DND-41 (cell line): ENCODE measurements at regions not wholly inside any gene's neighbourhood (a gene's known extent, or its start where the extent isn't known, plus 50 kb on each side); places are given as distances from the start of the nearest gene placed in this dataset.

ENCODE experiments used
- ATAC-seq: fragments of 200-7000 bp; cut with Tn5 transposase; 3 replicates; pipeline ENCODE4 v1.9.1; 2021; ENCODE audit warnings: low read depth; ENCODE audit not compliant: insufficient read depth
- DNase-seq: peaks from one replicate; pipeline ENCODE4 v3.0.0-alpha.2; 2020
- H2AFZ ChIP-seq: 2 replicates; pipeline ENCODE4 v1.6.0; 2012; ENCODE audit warnings: low read depth, low read length
- H3K27ac ChIP-seq: 2 replicates; pipeline ENCODE4 v1.5.1; 2012; ENCODE audit warnings: low read length, inconsistent platforms
- H3K27me3 ChIP-seq: fragments of 200-600 bp; sonication (generic); 2 replicates; pipeline ENCODE4 v1.6.0; 2012; ENCODE audit warnings: low read length, mild to moderate bottlenecking, inconsistent platforms; ENCODE audit not compliant: insufficient read depth, poor library complexity
- H3K36me3 ChIP-seq: 2 replicates; pipeline ENCODE4 v1.5.1; 2012; ENCODE audit warnings: low read length, inconsistent platforms; ENCODE audit not compliant: insufficient read depth
- H3K4me1 ChIP-seq: 2 replicates; pipeline ENCODE4 v1.5.1; 2012; ENCODE audit warnings: mild to moderate bottlenecking, low read length; ENCODE audit not compliant: insufficient read depth
- H3K4me2 ChIP-seq: 2 replicates; pipeline ENCODE4 v1.6.0; 2012; ENCODE audit warnings: mild to moderate bottlenecking, moderate library complexity, low read length, inconsistent platforms; ENCODE audit not compliant: insufficient read depth
- H3K4me3 ChIP-seq, 2 experiments: fragments of 200-600 bp in 1 of 2; shearing (Covaris generic) in 1 of 2; 2 replicates each; pipeline ENCODE4 v1.5.1; 2012 to 2016; ENCODE audit warnings: inconsistent platforms in 2 of 2, low read length in 2 of 2, mild to moderate bottlenecking in 2 of 2, low read depth in 1 of 2, moderate library complexity in 1 of 2
- H3K79me2 ChIP-seq: 2 replicates; pipeline ENCODE4 v1.6.0; 2012; ENCODE audit warnings: low read length, inconsistent platforms; ENCODE audit not compliant: insufficient read depth
- H3K9ac ChIP-seq: 2 replicates; pipeline ENCODE4 v1.6.0; 2012; ENCODE audit warnings: low read depth, mild to moderate bottlenecking, inconsistent platforms, low read length, moderate library complexity
- H3K9me3 ChIP-seq: 2 replicates; pipeline ENCODE4 v1.5.1; 2012; ENCODE audit warnings: low read length, moderate library complexity, mild to moderate bottlenecking, inconsistent platforms; ENCODE audit not compliant: insufficient read depth, severe bottlenecking
- H4K20me1 ChIP-seq: 2 replicates; pipeline ENCODE4 v1.6.0; 2012; ENCODE audit warnings: low read length; ENCODE audit not compliant: insufficient read depth
- EZH2 ChIP-seq: IDR thresholded peaks from 3 replicates; pipeline ENCODE4 v1.6.1; 2012; ENCODE audit warnings: borderline replicate concordance, low read depth, mild to moderate bottlenecking, moderate library complexity, low read length, inconsistent platforms; ENCODE audit not compliant: severe bottlenecking
- TF ChIP-seq, protein P1 (sequence below): IDR thresholded peaks from 2 replicates; pipeline ENCODE4 v1.5.1; 2012; ENCODE audit warnings: borderline replicate concordance, low read length, moderate library complexity, mild to moderate bottlenecking; ENCODE audit not compliant: poor library complexity, severe bottlenecking; ENCODE audit errors: extremely low read depth

- Histone ChIP-seq H4K20me1 (no peaks in the 10 kb centered on the region), H3K4me2 (no peak overlapping the region), H3K36me3 (no peaks in the 10 kb centered on the region), H3K27me3 (peaks cover 7% of the 10 kb centered on the region), H3K27ac (no peak overlapping the region), H3K79me2 (no peaks in the 10 kb centered on the region), H3K4me3 (no peak overlapping the region), H3K9me3 (no peaks in the 10 kb centered on the region), H3K4me1 (no peaks in the 10 kb centered on the region), H2AFZ (no peak overlapping the region), H3K9ac (no peak overlapping the region)
- ATAC-seq (no peak), DNase-seq (no peak)
- TF ChIP-seq, protein P1, sequence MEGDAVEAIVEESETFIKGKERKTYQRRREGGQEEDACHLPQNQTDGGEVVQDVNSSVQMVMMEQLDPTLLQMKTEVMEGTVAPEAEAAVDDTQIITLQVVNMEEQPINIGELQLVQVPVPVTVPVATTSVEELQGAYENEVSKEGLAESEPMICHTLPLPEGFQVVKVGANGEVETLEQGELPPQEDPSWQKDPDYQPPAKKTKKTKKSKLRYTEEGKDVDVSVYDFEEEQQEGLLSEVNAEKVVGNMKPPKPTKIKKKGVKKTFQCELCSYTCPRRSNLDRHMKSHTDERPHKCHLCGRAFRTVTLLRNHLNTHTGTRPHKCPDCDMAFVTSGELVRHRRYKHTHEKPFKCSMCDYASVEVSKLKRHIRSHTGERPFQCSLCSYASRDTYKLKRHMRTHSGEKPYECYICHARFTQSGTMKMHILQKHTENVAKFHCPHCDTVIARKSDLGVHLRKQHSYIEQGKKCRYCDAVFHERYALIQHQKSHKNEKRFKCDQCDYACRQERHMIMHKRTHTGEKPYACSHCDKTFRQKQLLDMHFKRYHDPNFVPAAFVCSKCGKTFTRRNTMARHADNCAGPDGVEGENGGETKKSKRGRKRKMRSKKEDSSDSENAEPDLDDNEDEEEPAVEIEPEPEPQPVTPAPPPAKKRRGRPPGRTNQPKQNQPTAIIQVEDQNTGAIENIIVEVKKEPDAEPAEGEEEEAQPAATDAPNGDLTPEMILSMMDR, result no peak
- TF ChIP-seq EZH2, result no peak
Measured at GRCh38 chr20:56802805-56803204, 173.7 kb downstream of the TFAP2C start.

DNA sequence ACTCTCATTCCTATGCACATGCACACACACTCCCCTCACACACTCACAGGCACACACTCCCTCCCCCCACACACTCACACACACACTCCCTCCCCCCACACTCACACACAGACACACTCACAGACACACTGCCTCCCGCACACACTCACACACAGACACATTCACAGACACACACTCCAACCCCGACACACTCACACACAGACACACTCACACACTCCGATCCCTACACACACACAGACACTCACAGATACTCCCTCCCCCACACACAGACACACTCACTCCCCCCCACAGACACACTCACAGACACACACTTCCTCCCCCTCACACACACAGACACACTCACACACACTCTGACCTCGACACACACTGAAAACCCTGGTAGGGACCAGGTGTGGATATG is 176.2 kb downstream of the TFAP2C start:
- Histone ChIP-seq H3K4me2 (no peak overlapping the region), H3K4me3 (no peak overlapping the region), H3K27ac (no peak overlapping the region), H3K79me2 (no peaks in the 10 kb centered on the region), H3K4me1 (no peaks in the 10 kb centered on the region), H4K20me1 (no peaks in the 10 kb centered on the region), H2AFZ (no peak overlapping the region), H3K9me3 (no peaks in the 10 kb centered on the region), H3K36me3 (no peaks in the 10 kb centered on the region), H3K9ac (no peak overlapping the region), H3K27me3 (peaks cover 3% of the 10 kb centered on the region)
- no peak for ATAC-seq
- TF ChIP-seq, protein P1, result no peak
- no peak for TF ChIP-seq EZH2
- no peak for DNase-seq

GRCh38 chr20:56805966-56806365 is 176.9 kb downstream of the TFAP2C start:
- Histone ChIP-seq H3K79me2 (no peaks in the 10 kb centered on the region), H2AFZ (no peak overlapping the region), H3K9me3 (no peaks in the 10 kb centered on the region), H3K36me3 (no peaks in the 10 kb centered on the region), H3K4me3 (no peak overlapping the region), H3K4me1 (no peaks in the 10 kb centered on the region), H3K27me3 (peaks cover 3% of the 10 kb centered on the region), H4K20me1 (no peaks in the 10 kb centered on the region), H3K27ac (no peak overlapping the region), H3K9ac (no peak overlapping the region), H3K4me2 (no peak overlapping the region)
- no peak for ATAC-seq
- DNase-seq, result no peak
- TF ChIP-seq, protein P1, result no peak
- TF ChIP-seq EZH2, result no peak
